HFFc6 (cell line): ENCODE measurements at regions not wholly inside any gene's neighbourhood (a gene's known extent, or its start where the extent isn't known, plus 50 kb on each side); places are given as distances from the start of the nearest gene placed in this dataset.

Source experiments
- DNase-seq: peaks from one replicate; pipeline ENCODE4 v3.0.0-alpha.2; 2018
- H3K27ac Mint-ChIP-seq: 2 replicates; pipeline ENCODE4 v1.8.0; 2020; ENCODE audit warnings: mild to moderate bottlenecking, mixed read lengths
- H3K27me3 Mint-ChIP-seq: 2 replicates; pipeline ENCODE4 v1.8.0; 2021; ENCODE audit warnings: mild to moderate bottlenecking, moderate library complexity, mixed read lengths; ENCODE audit not compliant: insufficient read depth
- H3K36me3 Mint-ChIP-seq: 2 replicates; pipeline ENCODE4 v1.8.0; 2021; ENCODE audit warnings: low read depth, mixed read lengths
- H3K4me1 Mint-ChIP-seq: 2 replicates; pipeline ENCODE4 v1.8.0; 2020; ENCODE audit warnings: low read depth, mixed read lengths
- H3K4me3 Mint-ChIP-seq: 2 replicates; pipeline ENCODE4 v1.8.0; 2020; ENCODE audit warnings: mild to moderate bottlenecking, moderate library complexity, mixed read lengths
- H3K9me3 Mint-ChIP-seq: 2 replicates; pipeline ENCODE4 v1.8.0; 2020; ENCODE audit warnings: mild to moderate bottlenecking, mixed read lengths
- TF ChIP-seq, protein P1 (sequence below): fragments of 200-600 bp; sonication (generic); IDR thresholded peaks from 2 replicates; pipeline ENCODE4 v1.5.0; 2021; ENCODE audit warnings: antibody characterized with exemption, mild to moderate bottlenecking

DNA sequence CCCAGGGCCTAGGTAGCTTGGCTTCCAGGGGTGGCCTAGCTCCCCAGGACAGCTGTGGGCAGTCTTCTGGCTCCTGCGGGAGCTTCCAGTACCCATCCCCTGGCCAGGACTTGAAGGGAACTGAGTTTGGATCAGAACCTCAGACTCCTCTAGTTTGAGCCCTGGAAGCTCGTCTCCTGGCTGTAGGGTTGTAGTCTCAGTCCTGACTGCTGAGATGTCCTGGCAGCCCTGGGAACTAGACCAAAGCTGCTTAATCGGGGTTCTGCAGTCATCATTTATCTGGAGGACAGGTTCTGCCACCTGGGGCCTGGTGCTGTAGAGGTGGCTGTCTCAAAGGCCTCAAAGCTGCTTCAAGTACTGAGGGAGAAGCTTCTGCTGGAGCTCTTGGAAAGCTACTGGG lies 163.7 kb downstream of the WSCD1 start:
- Mint-ChIP-seq H3K27ac (no peak overlapping the region), H3K36me3 (no peaks in the 10 kb centered on the region), H3K4me1 (peaks cover 8% of the 10 kb centered on the region), H3K27me3 (peaks cover 29% of the 10 kb centered on the region), H3K4me3 (no peak overlapping the region), H3K9me3 (no peaks in the 10 kb centered on the region)
- TF ChIP-seq, protein P1, sequence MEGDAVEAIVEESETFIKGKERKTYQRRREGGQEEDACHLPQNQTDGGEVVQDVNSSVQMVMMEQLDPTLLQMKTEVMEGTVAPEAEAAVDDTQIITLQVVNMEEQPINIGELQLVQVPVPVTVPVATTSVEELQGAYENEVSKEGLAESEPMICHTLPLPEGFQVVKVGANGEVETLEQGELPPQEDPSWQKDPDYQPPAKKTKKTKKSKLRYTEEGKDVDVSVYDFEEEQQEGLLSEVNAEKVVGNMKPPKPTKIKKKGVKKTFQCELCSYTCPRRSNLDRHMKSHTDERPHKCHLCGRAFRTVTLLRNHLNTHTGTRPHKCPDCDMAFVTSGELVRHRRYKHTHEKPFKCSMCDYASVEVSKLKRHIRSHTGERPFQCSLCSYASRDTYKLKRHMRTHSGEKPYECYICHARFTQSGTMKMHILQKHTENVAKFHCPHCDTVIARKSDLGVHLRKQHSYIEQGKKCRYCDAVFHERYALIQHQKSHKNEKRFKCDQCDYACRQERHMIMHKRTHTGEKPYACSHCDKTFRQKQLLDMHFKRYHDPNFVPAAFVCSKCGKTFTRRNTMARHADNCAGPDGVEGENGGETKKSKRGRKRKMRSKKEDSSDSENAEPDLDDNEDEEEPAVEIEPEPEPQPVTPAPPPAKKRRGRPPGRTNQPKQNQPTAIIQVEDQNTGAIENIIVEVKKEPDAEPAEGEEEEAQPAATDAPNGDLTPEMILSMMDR, result no peak
- no peak for DNase-seq

DNA sequence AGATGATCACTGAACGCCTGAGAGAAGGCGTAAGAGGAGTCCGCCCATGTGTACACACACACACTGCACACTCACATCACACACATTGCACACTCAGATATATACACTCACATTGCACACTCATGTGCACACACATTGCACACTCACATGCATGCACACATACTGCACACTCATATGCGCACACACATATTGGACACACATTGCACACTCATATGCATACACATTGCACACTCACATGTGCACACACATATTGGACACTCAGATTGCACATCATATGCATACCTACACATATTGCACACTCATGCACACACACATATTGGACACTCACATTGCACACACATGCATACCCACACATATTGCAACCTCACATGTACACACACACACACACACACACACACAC lies 163.2 kb downstream of the WSCD1 start:
- Mint-ChIP-seq H3K4me3 (no peak overlapping the region), H3K4me1 (peaks cover 8% of the 10 kb centered on the region), H3K36me3 (no peaks in the 10 kb centered on the region), H3K27ac (no peak overlapping the region), H3K27me3 (peaks cover 33% of the 10 kb centered on the region), H3K9me3 (no peaks in the 10 kb centered on the region)
- no peak for DNase-seq
- TF ChIP-seq, protein P1, result no peak

DNA sequence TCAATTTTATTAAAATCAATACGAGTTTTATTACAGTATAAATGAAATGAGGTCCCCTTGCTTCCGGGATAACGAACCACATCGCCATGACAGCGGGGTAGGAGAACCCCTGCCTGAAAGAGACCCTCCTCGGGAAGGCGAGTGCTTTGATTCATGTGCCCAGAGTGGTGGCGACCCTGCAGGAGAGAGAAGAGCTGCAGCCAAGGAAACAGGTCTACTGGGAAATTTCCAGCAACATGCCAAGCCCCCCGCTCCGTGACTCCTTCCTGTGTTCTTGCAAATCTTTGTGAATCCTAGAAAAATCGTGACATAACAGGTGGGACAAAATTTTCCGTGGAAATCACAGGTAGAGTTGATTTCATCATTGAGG lies 162.5 kb downstream of the WSCD1 start:
- no peak for DNase-seq
- peaks cover 33% of the 10 kb centered on the region for H3K27me3 Mint-ChIP-seq
- no peaks in the 10 kb centered on the region for H3K9me3 Mint-ChIP-seq
- no peak overlapping the region for H3K4me3 Mint-ChIP-seq
- TF ChIP-seq, protein P1, result no peak
- H3K27ac Mint-ChIP-seq, result no peak overlapping the region
- H3K36me3 Mint-ChIP-seq, result no peaks in the 10 kb centered on the region
- peaks cover 8% of the 10 kb centered on the region for H3K4me1 Mint-ChIP-seq

DNA sequence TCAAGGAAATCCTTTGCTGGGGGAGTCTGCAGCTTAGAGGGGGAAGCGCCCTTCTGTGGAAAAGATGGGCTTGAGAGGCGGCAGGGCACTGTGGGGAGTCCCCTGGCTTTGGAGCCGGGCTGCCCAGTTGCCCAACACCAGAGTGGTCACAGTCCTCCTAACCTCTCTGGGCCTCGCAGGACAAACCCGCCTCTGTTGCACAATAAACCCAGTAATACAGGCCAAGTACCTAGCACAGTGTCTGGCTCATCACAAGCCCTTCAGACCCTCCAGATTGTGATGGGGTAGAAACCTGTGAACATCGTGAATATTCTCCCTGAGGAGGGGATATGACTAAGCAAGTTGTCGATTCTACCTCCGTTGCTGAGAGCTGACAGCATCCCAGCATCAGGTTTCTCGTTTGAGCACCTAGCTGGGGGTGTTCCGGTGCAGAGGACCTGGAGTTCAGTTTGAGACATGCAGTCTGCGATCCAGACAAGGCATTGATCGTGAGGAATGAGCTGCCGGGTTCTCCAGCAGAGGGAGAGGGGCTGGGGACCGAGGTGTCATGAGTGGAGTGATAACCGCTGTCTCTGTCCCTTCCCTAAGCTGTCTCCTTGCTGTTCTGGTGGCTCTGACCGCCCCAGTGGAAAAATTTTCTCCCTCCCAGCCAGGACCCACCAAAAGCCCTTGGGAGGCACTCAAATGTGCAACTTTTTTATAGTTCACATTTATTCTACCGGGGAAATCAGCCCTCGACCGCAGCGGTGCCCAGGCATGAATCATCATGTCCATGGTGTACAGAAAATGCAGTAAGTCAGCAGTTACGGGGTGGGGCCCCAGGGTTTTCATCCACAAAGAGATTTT lies 161.9 kb downstream of the WSCD1 start:
- peak overlapping the region; percentile 42; the same call in 1 of the 2 replicates for H3K4me3 Mint-ChIP-seq
- H3K36me3 Mint-ChIP-seq, result no peaks in the 10 kb centered on the region
- peaks cover 33% of the 10 kb centered on the region for H3K27me3 Mint-ChIP-seq
- no peak overlapping the region for H3K27ac Mint-ChIP-seq
- peaks cover 8% of the 10 kb centered on the region for H3K4me1 Mint-ChIP-seq
- TF ChIP-seq, protein P1, result no peak
- peak; percentile 22 for DNase-seq
- no peaks in the 10 kb centered on the region for H3K9me3 Mint-ChIP-seq

DNA sequence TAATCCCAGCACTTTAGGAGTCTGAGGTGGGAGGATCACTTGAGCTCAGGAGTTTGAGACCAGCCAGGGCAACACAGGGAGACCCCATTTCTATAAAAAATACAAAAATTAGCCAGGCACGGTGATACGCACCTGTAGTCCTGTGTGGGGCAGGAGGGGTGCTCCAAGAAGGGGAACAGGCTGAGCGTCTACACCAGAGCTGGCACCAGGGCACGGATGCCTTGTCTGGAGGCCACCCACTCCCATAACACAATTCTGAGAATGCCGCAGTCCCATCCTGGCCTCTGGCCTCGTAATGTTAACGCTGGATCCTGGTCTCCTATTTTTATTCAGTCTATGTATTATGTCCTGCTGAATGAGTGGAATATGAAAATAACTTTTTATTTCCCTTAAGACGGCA lies 161.3 kb downstream of the WSCD1 start:
- Mint-ChIP-seq H3K4me3 (no peak overlapping the region), H3K36me3 (no peaks in the 10 kb centered on the region), H3K4me1 (peaks cover 8% of the 10 kb centered on the region), H3K27ac (no peak overlapping the region), H3K27me3 (peaks cover 26% of the 10 kb centered on the region), H3K9me3 (no peaks in the 10 kb centered on the region)
- TF ChIP-seq, protein P1, result no peak
- no peak for DNase-seq
